GM19328 (cell line): ENCODE measurements at regions not wholly inside any gene's neighbourhood (a gene's known extent, or its start where the extent isn't known, plus 50 kb on each side); places are given as distances from the start of the nearest gene placed in this dataset.

Experiments used
- ATAC-seq: cut with Tn5 transposase; IDR thresholded peaks from one replicate; pipeline ENCODE4 v1.9.1; 2021; ENCODE audit warnings: mild to moderate bottlenecking, moderate library complexity; ENCODE audit not compliant: unreplicated experiment

GRCh38 chr10:29962166-29962850 lies 97.1 kb downstream of the JCAD start:
- no peak for ATAC-seq

- no peak for ATAC-seq
Observed at GRCh38 chr10:29961351-29961750, 98.0 kb downstream of the JCAD start.

GRCh38 chr10:29960261-29960660 lies 99.1 kb downstream of the JCAD start:
- ATAC-seq: no peak

- ATAC-seq: no peak
Observed at GRCh38 chr10:29959586-29959985, 99.8 kb downstream of the JCAD start.

GRCh38 chr10:29958440-29958839 lies 100.9 kb downstream of the JCAD start:
- ATAC-seq: no peak

GRCh38 chr10:29957907-29958331 lies 101.5 kb downstream of the JCAD start:
- no peak for ATAC-seq

- ATAC-seq: no peak
Observed at GRCh38 chr10:29957236-29957635, 102.2 kb downstream of the JCAD start.

GRCh38 chr10:29956335-29956924 lies 103.0 kb downstream of the JCAD start:
- no peak for ATAC-seq

- ATAC-seq: no peak
Observed at GRCh38 chr10:29955329-29955935, 104.0 kb downstream of the JCAD start.

GRCh38 chr10:29951441-29951931 lies 107.9 kb downstream of the JCAD start:
- no peak for ATAC-seq

GRCh38 chr10:29950391-29950790 lies 109.0 kb downstream of the JCAD start:
- no peak for ATAC-seq

GRCh38 chr10:29949411-29950011 lies 109.9 kb downstream of the JCAD start:
- ATAC-seq: no peak

GRCh38 chr10:29948881-29949355 lies 110.5 kb downstream of the JCAD start:
- ATAC-seq: no peak

GRCh38 chr10:29947701-29948060 lies 111.7 kb downstream of the JCAD start:
- ATAC-seq: no peak

GRCh38 chr10:29946953-29947700 lies 112.3 kb downstream of the JCAD start:
- ATAC-seq: no peak

GRCh38 chr10:29946614-29946952 lies 112.8 kb downstream of the JCAD start:
- no peak for ATAC-seq

- no peak for ATAC-seq
Observed at GRCh38 chr10:29941476-29941875, 117.9 kb downstream of the JCAD start.

- no peak for ATAC-seq
Observed at GRCh38 chr10:29932991-29933390, 126.4 kb downstream of the JCAD start.

GRCh38 chr10:29931833-29932232 lies 127.6 kb downstream of the JCAD start:
- ATAC-seq: no peak

- no peak for ATAC-seq
Observed at GRCh38 chr10:29929006-29929405, 130.4 kb downstream of the JCAD start.

- no peak for ATAC-seq
Observed at GRCh38 chr10:29926693-29927048, 132.7 kb downstream of the JCAD start.
